GM12878 (cell line): ENCODE measurements at regions not wholly inside any gene's neighbourhood (a gene's known extent, or its start where the extent isn't known, plus 50 kb on each side); places are given as distances from the start of the nearest gene placed in this dataset.

ENCODE experiments used
- ATAC-seq: fragments of 200-7000 bp; cut with Tn5 transposase; 3 replicates; pipeline ENCODE4 v1.9.1; 2020; ENCODE audit warnings: mild to moderate bottlenecking, moderate library complexity
- BruUV-seq: library from RNA; stranded (reverse); fragments of 400-500 nt; replicated peaks from 2 replicates; lab custom pipeline; 2021; lab: Mats Ljungman, UMichigan
- CTCF ChIA-PET: fragments of 300-600 bp; sonication (Branson Sonifier 250); formaldehyde crosslinking; extraction: SDS; loops from one replicate; lab custom pipeline; 2021; ENCODE audit warnings: inconsistent platforms; lab: Yijun Ruan, JAX
- POLR2A ChIA-PET: fragments of 350-600 bp; formaldehyde crosslinking; extraction: SDS; loops from one replicate; lab custom pipeline; 2021; ENCODE audit warnings: inconsistent platforms; lab: Charles Lee
- RAD21 ChIA-PET: fragments of 300-600 bp; sonication (Branson Sonifier 250); formaldehyde crosslinking; loops from one replicate; lab custom pipeline; 2023; ENCODE audit warnings: antibody characterized with exemption; ENCODE audit not compliant: unreplicated experiment; lab: Charles Lee
- SMC1A ChIA-PET: fragments of 300-600 bp; sonication (Branson Sonifier 250); formaldehyde crosslinking; loops from one replicate; lab custom pipeline; 2023; ENCODE audit not compliant: unreplicated experiment, uncharacterized antibody; lab: Charles Lee
- DNase-seq: peaks from one replicate; pipeline ENCODE4 v3.0.0-alpha.2; 2011; ENCODE audit warnings: low read depth, low spot score
- FAIRE-seq: peaks from 3 replicates; lab custom pipeline; 2011; peaks lifted over from hg19 to GRCh38; lab: Jason Lieb, UNC
- H2AFZ ChIP-seq: 2 replicates; pipeline ENCODE4 v1.6.0; 2011; ENCODE audit warnings: low read depth, low read length, control low read depth; ENCODE audit not compliant: control insufficient read depth
- H3K27ac ChIP-seq: 2 replicates; pipeline ENCODE4 v1.5.1; 2011; ENCODE audit warnings: control low read depth; ENCODE audit not compliant: control insufficient read depth, insufficient read depth
- H3K27me3 ChIP-seq, 2 experiments: replicated peaks in 1 of 2; 2 replicates each; pipeline versions ENCODE4 v1.6.0 to v1.6.1; 2011; ENCODE audit warnings: low read length in 1 of 2; ENCODE audit not compliant: control insufficient read depth in 2 of 2, insufficient read depth in 2 of 2
- H3K36me3 ChIP-seq, 2 experiments: 2 replicates each; pipeline ENCODE4 v1.5.1; 2011; ENCODE audit warnings: low read length in 1 of 2; ENCODE audit not compliant: control insufficient read depth in 2 of 2, insufficient read depth in 2 of 2
- H3K4me1 ChIP-seq: 2 replicates; pipeline ENCODE4 v1.6.1; 2011; ENCODE audit warnings: mild to moderate bottlenecking, low read length, moderate library complexity, mixed read lengths; ENCODE audit not compliant: control insufficient read depth, insufficient read depth
- H3K4me2 ChIP-seq: 2 replicates; pipeline ENCODE4 v1.6.0; 2011; ENCODE audit warnings: control low read depth; ENCODE audit not compliant: control insufficient read depth, insufficient read depth
- H3K4me3 ChIP-seq: fragments of 200-600 bp; sonication (generic); 2 replicates; pipeline ENCODE4 v1.5.1; 2016
- H3K79me2 ChIP-seq: 2 replicates; pipeline ENCODE4 v1.6.0; 2011; ENCODE audit warnings: low read length; ENCODE audit not compliant: control insufficient read depth, insufficient read depth
- H3K9ac ChIP-seq: 2 replicates; pipeline ENCODE4 v1.8.0; 2011; ENCODE audit warnings: low read length, control low read depth, mixed read lengths; ENCODE audit not compliant: control insufficient read depth, insufficient read depth
- H3K9me3 ChIP-seq: replicated peaks from 3 replicates; pipeline ENCODE4 v1.5.1; 2011; ENCODE audit warnings: mild to moderate bottlenecking, low read length; ENCODE audit not compliant: control insufficient read depth, insufficient read depth
- H4K20me1 ChIP-seq: 2 replicates; pipeline ENCODE4 v1.6.0; 2011; ENCODE audit not compliant: control insufficient read depth, insufficient read depth
- ASH2L ChIP-seq: fragments of 300-600, 200-600 bp; sonication (generic); IDR thresholded peaks from 2 replicates; pipeline ENCODE4 v1.6.1; 2017; ENCODE audit warnings: low read depth, mild to moderate bottlenecking, borderline replicate concordance
- ATF2 ChIP-seq: IDR thresholded peaks from 2 replicates; pipeline ENCODE4 v1.6.1; 2012; ENCODE audit warnings: low read length, inconsistent platforms
- HSF1 ChIP-seq: fragments of 150-350 bp; IDR thresholded peaks from 2 replicates; pipeline ENCODE4 v1.6.1; 2014; ENCODE audit warnings: mild to moderate bottlenecking, low read depth, low read length
- NFYB ChIP-seq: IDR thresholded peaks from 2 replicates; pipeline ENCODE4 v1.6.1; 2011; ENCODE audit warnings: low read depth, mild to moderate bottlenecking, low read length, improper control_type of control experiment, moderate library complexity; ENCODE audit not compliant: insufficient read depth
- POLR2AphosphoS5 ChIP-seq: IDR thresholded peaks from 2 replicates; pipeline ENCODE4 v1.6.1; 2011; ENCODE audit warnings: mild to moderate bottlenecking, low read length, inconsistent platforms
- STAT3 ChIP-seq: IDR thresholded peaks from 2 replicates; pipeline ENCODE4 v1.6.1; 2011; ENCODE audit warnings: low read depth, low read length, improper control_type of control experiment
- ZNF24 ChIP-seq: fragments of 450-650 bp; IDR thresholded peaks from 2 replicates; pipeline ENCODE4 v1.6.1; 2017; ENCODE audit warnings: antibody characterized with exemption, mild to moderate bottlenecking
- in situ Hi-C: fragments of 300-500 bp; cut with MboI; formaldehyde crosslinking; loops from 9 replicates; pipeline ENCODE4 v1.14.3; 2018; ENCODE audit warnings: mixed read lengths
- intact Hi-C: fragments of 100-400 bp; cut with micrococcal nuclease; formaldehyde crosslinking; loops from one replicate; pipeline ENCODE4 v1.14.2; 2022; ENCODE audit not compliant: unreplicated experiment
- TF ChIP-seq, protein P1 (sequence below): fragments of 450-650 bp; IDR thresholded peaks from 2 replicates; pipeline ENCODE4 v1.6.1; 2017; ENCODE audit warnings: mild to moderate bottlenecking

DNA sequence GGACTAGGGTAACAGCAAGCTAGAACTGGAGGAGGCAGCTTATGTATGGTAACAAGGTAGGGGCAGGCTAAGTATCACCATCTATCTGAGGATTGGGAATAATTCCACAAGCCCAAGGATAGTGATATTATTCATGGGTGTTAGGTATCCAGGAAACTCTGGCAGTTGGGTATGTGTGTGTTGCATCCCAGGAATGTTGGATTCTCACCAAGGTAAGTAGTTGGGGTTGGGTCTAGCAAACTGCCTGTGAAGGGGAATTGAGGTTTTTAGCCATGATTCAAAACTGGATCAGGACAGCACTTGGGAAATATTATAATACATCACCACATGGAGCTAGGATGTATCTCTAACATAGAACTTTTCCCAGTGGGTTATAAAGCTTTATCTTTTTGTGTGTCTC, 626.4 kb upstream of the GOLIM4 start:
- Histone ChIP-seq H2AFZ (no peak overlapping the region), H3K27ac (no peak overlapping the region), H4K20me1 (no peaks in the 10 kb centered on the region), H3K9ac (no peak overlapping the region), H3K4me3 (no peak overlapping the region), H3K4me2 (no peak overlapping the region), H3K27me3 (no peaks in the 10 kb centered on the region), H3K79me2 (no peaks in the 10 kb centered on the region), H3K9me3 (no peaks in the 10 kb centered on the region), H3K36me3 (no peaks in the 10 kb centered on the region), H3K4me1 (no peaks in the 10 kb centered on the region)
- in situ Hi-C loops, result no loop called here
- no TSS peak for BruUV-seq
- FAIRE-seq (no peak), ATAC-seq (no peak), DNase-seq (no peak)
- ChIA-PET RAD21 (no interaction called here), POLR2A (no interaction called here), CTCF (no interaction called here), SMC1A (no interaction called here)
- intact Hi-C loops, result no loop called here
- TF ChIP-seq STAT3 (no peak), ATF2 (no peak), ZNF24 (no peak), HSF1 (no peak), NFYB (no peak), ASH2L (no peak), POLR2AphosphoS5 (no peak)
- TF ChIP-seq, protein P1, sequence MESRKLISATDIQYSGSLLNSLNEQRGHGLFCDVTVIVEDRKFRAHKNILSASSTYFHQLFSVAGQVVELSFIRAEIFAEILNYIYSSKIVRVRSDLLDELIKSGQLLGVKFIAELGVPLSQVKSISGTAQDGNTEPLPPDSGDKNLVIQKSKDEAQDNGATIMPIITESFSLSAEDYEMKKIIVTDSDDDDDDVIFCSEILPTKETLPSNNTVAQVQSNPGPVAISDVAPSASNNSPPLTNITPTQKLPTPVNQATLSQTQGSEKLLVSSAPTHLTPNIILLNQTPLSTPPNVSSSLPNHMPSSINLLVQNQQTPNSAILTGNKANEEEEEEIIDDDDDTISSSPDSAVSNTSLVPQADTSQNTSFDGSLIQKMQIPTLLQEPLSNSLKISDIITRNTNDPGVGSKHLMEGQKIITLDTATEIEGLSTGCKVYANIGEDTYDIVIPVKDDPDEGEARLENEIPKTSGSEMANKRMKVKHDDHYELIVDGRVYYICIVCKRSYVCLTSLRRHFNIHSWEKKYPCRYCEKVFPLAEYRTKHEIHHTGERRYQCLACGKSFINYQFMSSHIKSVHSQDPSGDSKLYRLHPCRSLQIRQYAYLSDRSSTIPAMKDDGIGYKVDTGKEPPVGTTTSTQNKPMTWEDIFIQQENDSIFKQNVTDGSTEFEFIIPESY, result no peak
